ENCODE measurements at regions not wholly inside any gene's neighbourhood (a gene's known extent, or its start where the extent isn't known, plus 50 kb on each side); places are given as distances from the start of the nearest gene placed in this dataset.

DNA sequence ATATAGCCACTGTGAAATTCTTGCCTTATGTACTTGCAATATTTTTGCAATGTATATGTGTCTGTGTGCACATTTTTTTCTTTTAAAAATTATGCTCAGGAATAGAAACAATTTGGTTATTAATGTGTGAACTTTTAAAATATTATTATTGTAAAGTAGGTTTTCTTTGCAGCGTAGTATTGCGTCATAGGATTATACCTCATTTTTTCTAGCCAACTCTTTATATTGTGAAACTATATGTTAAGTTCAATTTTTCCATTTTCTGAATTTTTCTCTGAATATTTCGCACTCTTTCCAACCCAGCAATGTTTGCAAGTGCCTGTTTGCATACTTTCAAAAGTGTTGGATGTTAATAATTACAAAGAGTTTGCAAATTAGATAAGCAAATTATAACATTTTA is 471.6 kb upstream of the LMO3 start:
- TF ChIP-seq, protein P1, sequence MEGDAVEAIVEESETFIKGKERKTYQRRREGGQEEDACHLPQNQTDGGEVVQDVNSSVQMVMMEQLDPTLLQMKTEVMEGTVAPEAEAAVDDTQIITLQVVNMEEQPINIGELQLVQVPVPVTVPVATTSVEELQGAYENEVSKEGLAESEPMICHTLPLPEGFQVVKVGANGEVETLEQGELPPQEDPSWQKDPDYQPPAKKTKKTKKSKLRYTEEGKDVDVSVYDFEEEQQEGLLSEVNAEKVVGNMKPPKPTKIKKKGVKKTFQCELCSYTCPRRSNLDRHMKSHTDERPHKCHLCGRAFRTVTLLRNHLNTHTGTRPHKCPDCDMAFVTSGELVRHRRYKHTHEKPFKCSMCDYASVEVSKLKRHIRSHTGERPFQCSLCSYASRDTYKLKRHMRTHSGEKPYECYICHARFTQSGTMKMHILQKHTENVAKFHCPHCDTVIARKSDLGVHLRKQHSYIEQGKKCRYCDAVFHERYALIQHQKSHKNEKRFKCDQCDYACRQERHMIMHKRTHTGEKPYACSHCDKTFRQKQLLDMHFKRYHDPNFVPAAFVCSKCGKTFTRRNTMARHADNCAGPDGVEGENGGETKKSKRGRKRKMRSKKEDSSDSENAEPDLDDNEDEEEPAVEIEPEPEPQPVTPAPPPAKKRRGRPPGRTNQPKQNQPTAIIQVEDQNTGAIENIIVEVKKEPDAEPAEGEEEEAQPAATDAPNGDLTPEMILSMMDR (IDR thresholded peaks at IDR 0.05 in 4 of 5, conservative IDR thresholded peaks at IDR 0.05 in 1 of 5): no peak
- no peak for TF ChIP-seq POLR2A (IDR thresholded peaks at IDR 0.05)
